Activated CD8-positive, alpha-beta memory T cell treated with anti-CD3 and anti-CD28 coated beads, Interleukin-2, amount 10 ng/mL, durations not matched to agents 7 days and 5 days (primary cell): ENCODE measurements at regions not wholly inside any gene's neighbourhood (a gene's known extent, or its start where the extent isn't known, plus 50 kb on each side); places are given as distances from the start of the nearest gene placed in this dataset.
"Not testable (repeated sequence)": the region's sequence is repeated elsewhere in the genome, so short reads cannot be mapped to it uniquely, and the experiment has no call there.

Experiments
- ATAC-seq: fragments of 150-1000 bp; cut with Tn5 transposase; one replicate; pipeline ENCODE4 v1.10.0; 2021; ENCODE audit warnings: moderate library complexity
- CTCF ChIA-PET: fragments of 350-600 bp; sonication (Branson Sonifier 250); formaldehyde crosslinking; loops from one replicate; lab custom pipeline; 2021; ENCODE audit warnings: antibody characterized with exemption; lab: Charles Lee
- DNase-seq: peaks from one replicate; pipeline ENCODE4 v3.0.0-alpha.2; 2020
- H3K27ac Mint-ChIP-seq: one replicate; pipeline ENCODE4 v1.8.0; 2021; ENCODE audit warnings: mild to moderate bottlenecking, mixed read lengths
- H3K27me3 Mint-ChIP-seq: one replicate; pipeline ENCODE4 v1.8.0; 2021; ENCODE audit warnings: mixed read lengths
- H3K36me3 Mint-ChIP-seq: one replicate; pipeline ENCODE4 v1.8.0; 2021; ENCODE audit warnings: mild to moderate bottlenecking, mixed read lengths
- H3K4me1 Mint-ChIP-seq: one replicate; pipeline ENCODE4 v1.8.0; 2021; ENCODE audit warnings: mixed read lengths
- H3K4me3 Mint-ChIP-seq: one replicate; pipeline ENCODE4 v1.8.0; 2021; ENCODE audit warnings: mild to moderate bottlenecking, moderate library complexity, mixed read lengths
- H3K9me3 Mint-ChIP-seq: one replicate; pipeline ENCODE4 v1.8.0; 2022; ENCODE audit warnings: low read depth, mixed read lengths

GRCh38 chr7:149638566-149639320 is 134.6 kb downstream of the ZNF467 start:
- Mint-ChIP-seq H3K27ac (no peak overlapping the region), H3K36me3 (no peaks in the 10 kb centered on the region), H3K27me3 (peaks cover 28% of the 10 kb centered on the region), H3K9me3 (no peaks in the 10 kb centered on the region), H3K4me3 (no peak overlapping the region), H3K4me1 (no peaks in the 10 kb centered on the region)
- ATAC-seq = no peak
- no peak for DNase-seq
- CTCF ChIA-PET = interaction anchor here (1.1 kb wide), 1 partner anchor 14 kb away, joined by 3 read pairs; no protein-coding TSS in a partner anchor

GRCh38 chr7:149637911-149638565 is 135.3 kb downstream of the ZNF467 start:
- Mint-ChIP-seq H3K27ac (no peak overlapping the region), H3K9me3 (no peaks in the 10 kb centered on the region), H3K27me3 (peaks cover 28% of the 10 kb centered on the region), H3K4me1 (no peaks in the 10 kb centered on the region), H3K36me3 (no peaks in the 10 kb centered on the region), H3K4me3 (no peak overlapping the region)
- no peak for ATAC-seq
- no peak for DNase-seq
- CTCF ChIA-PET = interaction anchor here (0.9 to 1.1 kb wide), 2 partner anchors 9 to 13 kb away, joined by 3 read pairs; no protein-coding TSS in a partner anchor

GRCh38 chr7:149635561-149636329 is 137.6 kb downstream of the ZNF467 start:
- H3K4me3 Mint-ChIP-seq = no peak overlapping the region
- no peaks in the 10 kb centered on the region for H3K4me1 Mint-ChIP-seq
- no peaks in the 10 kb centered on the region for H3K36me3 Mint-ChIP-seq
- ATAC-seq (no peak), DNase-seq (peak; percentile 35)
- CTCF ChIA-PET = no interaction called here
- peak overlapping the region; percentile 29 for H3K27ac Mint-ChIP-seq
- H3K9me3 Mint-ChIP-seq = no peaks in the 10 kb centered on the region
- H3K27me3 Mint-ChIP-seq = peaks cover 23% of the 10 kb centered on the region

DNA sequence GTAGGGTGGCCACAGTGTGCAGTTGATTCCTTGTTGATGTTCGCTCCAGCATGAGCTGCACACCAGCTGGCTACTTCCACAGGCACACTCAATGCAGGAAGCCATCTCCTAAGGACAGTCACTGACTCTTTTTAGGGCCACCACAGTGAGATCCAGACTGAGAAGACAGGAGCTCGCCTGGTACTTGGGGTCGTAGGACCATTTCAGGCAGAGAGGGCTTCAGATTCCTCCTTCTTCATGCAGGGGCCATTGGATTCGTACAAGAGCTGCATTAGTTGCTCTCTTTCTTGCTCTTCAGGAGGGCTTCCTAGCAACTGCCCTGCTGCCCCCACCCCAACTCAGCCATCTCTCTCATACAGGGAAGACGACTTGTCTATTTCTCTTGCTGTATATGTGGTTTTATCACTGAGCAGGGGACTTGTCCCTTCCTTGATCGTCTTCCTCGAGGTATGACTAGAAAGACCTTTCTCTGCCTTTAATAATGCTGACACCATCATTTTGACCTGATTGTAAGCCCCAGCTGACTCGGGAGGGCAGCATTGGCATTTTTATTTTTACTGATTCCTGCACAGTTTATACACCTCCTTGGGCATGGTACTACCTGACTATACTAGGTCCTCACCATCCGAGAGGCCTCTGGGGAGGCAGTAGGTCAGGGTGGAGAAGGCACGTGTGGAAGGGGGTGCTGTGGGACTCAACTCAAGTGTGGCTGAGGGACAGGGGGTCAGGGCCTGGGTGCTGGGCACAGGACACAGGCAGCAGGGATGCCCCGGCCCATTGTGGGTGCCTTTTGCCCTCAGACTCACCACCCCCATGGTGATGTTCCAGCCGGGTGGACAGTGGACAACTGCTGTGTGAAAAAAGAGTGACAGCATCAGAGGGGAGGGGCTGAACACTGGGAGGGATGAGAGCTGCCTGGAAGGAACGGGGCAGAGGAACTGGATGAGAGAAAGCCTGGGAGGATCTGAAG is 136.7 kb upstream of the ZNF746 start:
- Mint-ChIP-seq H3K27me3 (peaks cover 20% of the 10 kb centered on the region), H3K27ac (no peak overlapping the region), H3K4me1 (no peaks in the 10 kb centered on the region), H3K4me3 (no peak overlapping the region), H3K36me3 (no peaks in the 10 kb centered on the region), H3K9me3 (no peaks in the 10 kb centered on the region)
- ATAC-seq = no peak
- CTCF ChIA-PET = interaction anchor here (1.7 kb wide), 1 partner anchor 9 kb away, joined by 4 read pairs; no protein-coding TSS in a partner anchor
- no peak for DNase-seq

- CTCF ChIA-PET = interaction anchor here (0.9 kb wide), 1 partner anchor 9 kb away, joined by 3 read pairs; no protein-coding TSS in a partner anchor
Measured at GRCh38 chr7:149628361-149629149, 130.9 kb upstream of the ZNF746 start.

GRCh38 chr7:149627911-149628310 is 130.3 kb upstream of the ZNF746 start:
- ATAC-seq (no peak), DNase-seq (no peak)
- Mint-ChIP-seq H3K4me3 (no peak overlapping the region), H3K9me3 (no peaks in the 10 kb centered on the region), H3K27ac (no peak overlapping the region), H3K27me3 (peaks cover 21% of the 10 kb centered on the region), H3K36me3 (peaks cover under 1% of the 10 kb centered on the region), H3K4me1 (peaks cover 17% of the 10 kb centered on the region)
- CTCF ChIA-PET = no interaction called here

More at GRCh38 chr7:149628361-149629149, 130.9 kb upstream of the ZNF746 start:
- not testable (repeated sequence) for H3K36me3 Mint-ChIP-seq, DNase-seq, H3K27ac Mint-ChIP-seq, H3K9me3 Mint-ChIP-seq, ATAC-seq, H3K4me3 Mint-ChIP-seq
- peaks cover 10% of the 10 kb centered on the region for H3K4me1 Mint-ChIP-seq
- H3K27me3 Mint-ChIP-seq = peaks cover 21% of the 10 kb centered on the region

- peaks cover 7% of the 10 kb centered on the region for H3K36me3 Mint-ChIP-seq
- no peak overlapping the region for H3K27ac Mint-ChIP-seq
- no peak for DNase-seq
Measured at GRCh38 chr7:149626972-149627371, 129.4 kb upstream of the ZNF746 start.

GRCh38 chr7:149625947-149626392 is 128.4 kb upstream of the ZNF746 start:
- Mint-ChIP-seq H3K4me1 (peaks cover 36% of the 10 kb centered on the region), H3K4me3 (no peak overlapping the region), H3K36me3 (peaks cover 14% of the 10 kb centered on the region), H3K27me3 (peaks cover 21% of the 10 kb centered on the region), H3K9me3 (no peaks in the 10 kb centered on the region), H3K27ac (no peak overlapping the region)
- no peak for ATAC-seq
- no peak for DNase-seq
- CTCF ChIA-PET = interaction anchor here (0.6 to 3.2 kb wide), 17 partner anchors 14 to 430 kb away, joined by 3 to 16 read pairs (median 3); partner anchors contain the start of genes ZNF282 and ZNF777

More at GRCh38 chr7:149626972-149627371, 129.4 kb upstream of the ZNF746 start:
- peaks cover 21% of the 10 kb centered on the region for H3K27me3 Mint-ChIP-seq
- H3K4me3 Mint-ChIP-seq = no peak overlapping the region
- H3K9me3 Mint-ChIP-seq = no peaks in the 10 kb centered on the region
- CTCF ChIA-PET = interaction anchor here (1.5 to 2.6 kb wide), 2 partner anchors 28 to 92 kb away, joined by 6 to 8 read pairs; no protein-coding TSS in a partner anchor
- ATAC-seq = no peak
- H3K4me1 Mint-ChIP-seq = peaks cover 26% of the 10 kb centered on the region

- CTCF ChIA-PET = interaction anchor here (0.6 to 3.2 kb wide), 30 partner anchors 9 to 430 kb away, joined by 3 to 16 read pairs (median 4); partner anchors contain the start of genes ZNF282 and ZNF777
- H3K27ac Mint-ChIP-seq = peak overlapping the region; percentile 43
- H3K36me3 Mint-ChIP-seq = peaks cover 19% of the 10 kb centered on the region
- peak overlapping the region; percentile 80 for H3K4me3 Mint-ChIP-seq
- H3K9me3 Mint-ChIP-seq = no peaks in the 10 kb centered on the region
- ATAC-seq = no peak
- H3K27me3 Mint-ChIP-seq = peaks cover 21% of the 10 kb centered on the region
- DNase-seq = peak; percentile 73
- H3K4me1 Mint-ChIP-seq = peaks cover 42% of the 10 kb centered on the region
Measured at GRCh38 chr7:149625340-149625946, 127.8 kb upstream of the ZNF746 start.

- Mint-ChIP-seq H3K4me3 (peak overlapping the region; percentile 80), H3K36me3 (peaks cover 27% of the 10 kb centered on the region), H3K27ac (peak overlapping the region; percentile 84), H3K9me3 (no peaks in the 10 kb centered on the region), H3K27me3 (peaks cover 21% of the 10 kb centered on the region), H3K4me1 (peaks cover 45% of the 10 kb centered on the region)
- CTCF ChIA-PET = interaction anchor here (0.8 to 3.2 kb wide), 33 partner anchors 10 to 429 kb away, joined by 3 to 16 read pairs (median 4); partner anchors contain the start of genes ZNF282, ZNF777 and ZNF862
- ATAC-seq = peak; percentile 92
- DNase-seq = peak; percentile 94
Measured at GRCh38 chr7:149624419-149625339, 127.1 kb upstream of the ZNF746 start.
